Kidney capillary endothelial cell (primary cell): ENCODE measurements at regions not wholly inside any gene's neighbourhood (a gene's known extent, or its start where the extent isn't known, plus 50 kb on each side); places are given as distances from the start of the nearest gene placed in this dataset.
"Not testable (repeated sequence)": the region's sequence is repeated elsewhere in the genome, so short reads cannot be mapped to it uniquely, and the experiment has no call there.

Experiments used
- DNase-seq: peaks from one replicate; pipeline ENCODE4 v3.0.0-alpha.2; 2018; ENCODE audit warnings: low spot score

- no peak for DNase-seq
Measured at GRCh38 chr14:53857625-53858344, 98.8 kb downstream of the BMP4 start.

- DNase-seq, result no peak
Measured at GRCh38 chr14:53855574-53855973, 101.1 kb downstream of the BMP4 start.

- no peak for DNase-seq
Measured at GRCh38 chr14:53855127-53855526, 101.5 kb downstream of the BMP4 start.

- DNase-seq, result no peak
Measured at GRCh38 chr14:53851394-53852090, 105.1 kb downstream of the BMP4 start.

GRCh38 chr14:53850714-53851296 is 105.8 kb downstream of the BMP4 start:
- no peak for DNase-seq

- no peak for DNase-seq
Measured at GRCh38 chr14:53849549-53849948, 107.1 kb downstream of the BMP4 start.

GRCh38 chr14:53848854-53849253 is 107.8 kb downstream of the BMP4 start:
- DNase-seq, result no peak

- DNase-seq, result no peak
Measured at GRCh38 chr14:53847881-53848280, 108.7 kb downstream of the BMP4 start.

- DNase-seq, result no peak
Measured at GRCh38 chr14:53847057-53847456, 109.6 kb downstream of the BMP4 start.

- no peak for DNase-seq
Measured at GRCh38 chr14:53845813-53846693, 110.6 kb downstream of the BMP4 start.

GRCh38 chr14:53842938-53843337 is 113.7 kb downstream of the BMP4 start:
- peak; percentile 3 for DNase-seq

- no peak for DNase-seq
Measured at GRCh38 chr14:53841109-53842099, 115.2 kb downstream of the BMP4 start.

GRCh38 chr14:53840444-53840843 is 116.2 kb downstream of the BMP4 start:
- DNase-seq, result peak; percentile 78

- DNase-seq, result no peak
Measured at GRCh38 chr14:53838374-53838773, 118.3 kb downstream of the BMP4 start.

GRCh38 chr14:53837656-53838055 is 119.0 kb downstream of the BMP4 start:
- not testable (repeated sequence) for DNase-seq

GRCh38 chr14:53836551-53836950 is 120.1 kb downstream of the BMP4 start:
- no peak for DNase-seq

GRCh38 chr14:53828820-53829219 is 127.8 kb downstream of the BMP4 start:
- DNase-seq, result no peak

- DNase-seq, result no peak
Measured at GRCh38 chr14:53824061-53824460, 132.6 kb downstream of the BMP4 start.

GRCh38 chr14:53814392-53814791 is 142.2 kb downstream of the BMP4 start:
- DNase-seq, result no peak

GRCh38 chr14:53810221-53810620 is 146.4 kb downstream of the BMP4 start:
- no peak for DNase-seq

- DNase-seq, result no peak
Measured at GRCh38 chr14:53808042-53808441, 148.6 kb downstream of the BMP4 start.
